HG03558 (cell line): ENCODE measurements at regions not wholly inside any gene's neighbourhood (a gene's known extent, or its start where the extent isn't known, plus 50 kb on each side); places are given as distances from the start of the nearest gene placed in this dataset.

ENCODE experiments used
- ATAC-seq: cut with Tn5 transposase; IDR thresholded peaks from one replicate; pipeline ENCODE4 v1.9.1; 2021; ENCODE audit warnings: moderate number of reproducible peaks; ENCODE audit not compliant: unreplicated experiment; ENCODE audit errors: extremely low read depth

DNA sequence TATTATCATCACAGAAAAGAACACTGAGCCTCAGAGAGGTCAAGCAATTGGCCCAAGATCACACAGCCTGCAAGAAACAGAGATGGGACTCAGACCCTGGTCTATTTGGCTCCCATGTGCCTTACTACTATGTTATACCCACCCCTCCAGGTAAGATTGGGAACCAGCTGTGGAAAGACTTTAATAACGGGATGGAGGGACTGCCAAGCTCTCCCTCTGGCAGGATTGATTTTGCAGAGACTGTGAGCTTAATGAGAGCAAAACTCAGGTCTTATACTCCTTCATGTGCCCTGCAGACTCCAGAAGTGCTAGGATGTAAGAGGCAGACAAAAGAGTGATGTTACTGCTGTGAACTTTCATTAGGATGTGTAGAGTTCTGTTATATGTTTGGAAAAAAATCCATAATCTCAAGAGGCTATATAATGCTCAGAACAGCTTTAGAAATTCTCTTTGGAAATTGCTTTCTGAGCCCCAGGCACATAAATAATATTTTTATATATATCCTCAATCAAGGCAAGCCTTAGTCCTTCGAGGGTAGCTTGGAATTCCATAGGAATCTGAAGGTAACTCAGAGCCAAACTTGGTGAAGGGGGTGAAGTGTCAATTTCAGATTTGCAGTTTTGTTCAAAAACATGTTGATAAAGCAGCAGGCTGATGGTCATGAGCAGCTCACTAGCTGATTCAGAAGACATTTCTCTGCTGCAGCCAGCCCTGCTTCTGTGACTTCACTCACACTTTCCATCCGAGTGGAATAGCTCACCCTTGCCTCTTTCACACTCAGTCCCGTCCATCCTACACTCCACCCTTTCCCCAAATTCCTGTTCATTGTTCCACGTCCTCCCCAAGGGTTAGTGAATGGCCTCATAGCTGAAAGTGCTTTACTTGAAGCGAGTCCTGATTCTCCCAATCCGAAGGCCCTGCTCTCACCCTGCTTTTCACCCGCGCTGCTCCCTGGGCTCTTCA, 188.8 kb downstream of the SNX19 start:
- no peak for ATAC-seq

- no peak for ATAC-seq
Measured at GRCh38 chr11:130728185-130729180, 187.8 kb downstream of the SNX19 start.

DNA sequence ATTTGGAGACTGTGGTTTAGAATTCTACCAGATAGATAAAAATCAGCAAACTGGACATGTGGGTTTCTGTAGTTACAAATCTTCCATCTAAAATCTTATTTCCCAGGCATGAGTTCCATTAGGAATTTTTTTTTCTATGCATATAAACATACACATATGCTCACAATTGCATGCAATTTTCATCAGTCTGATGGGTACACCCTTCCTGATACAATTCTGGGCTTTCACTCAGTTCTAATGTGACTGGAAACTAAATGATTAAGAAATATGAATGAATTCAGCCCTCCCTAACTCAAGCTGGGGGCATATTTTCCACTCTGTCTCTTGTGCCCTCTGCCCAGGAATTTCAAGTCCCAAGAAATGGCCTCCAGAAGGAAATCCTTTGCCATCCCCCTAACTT, 187.1 kb downstream of the SNX19 start:
- no peak for ATAC-seq

DNA sequence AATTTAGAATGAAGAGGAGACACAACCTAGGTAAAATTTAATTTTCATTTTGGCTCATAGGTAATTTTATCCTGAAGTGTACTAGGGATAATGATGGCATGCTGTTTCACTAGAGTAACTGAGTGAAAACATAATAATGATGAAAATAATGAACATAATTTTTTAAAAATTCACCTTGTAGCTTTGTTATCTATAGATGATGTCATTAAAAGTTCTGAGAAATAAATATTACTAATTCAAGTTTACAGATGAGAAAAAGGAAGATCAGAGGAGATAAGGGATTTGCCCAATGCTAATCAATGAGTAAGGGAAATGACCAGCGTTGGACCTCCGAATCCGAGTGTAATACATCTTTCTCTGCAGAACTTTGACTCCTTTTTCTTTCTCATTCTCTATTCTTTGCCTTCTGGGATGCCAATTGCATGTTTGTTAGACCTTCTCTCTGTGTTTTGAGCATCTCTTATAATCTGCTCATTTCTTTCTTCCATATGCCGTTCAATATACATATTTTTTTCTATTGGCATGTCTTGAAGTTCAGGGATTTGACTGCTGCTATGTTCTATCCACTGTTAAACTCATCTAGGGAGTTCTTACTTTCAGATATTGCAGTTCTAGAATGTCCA, 186.5 kb downstream of the SNX19 start:
- no peak for ATAC-seq

GRCh38 chr11:130731401-130731800, 184.9 kb downstream of the SNX19 start:
- ATAC-seq, result no peak

GRCh38 chr11:130732476-130732875, 183.8 kb downstream of the SNX19 start:
- no peak for ATAC-seq

DNA sequence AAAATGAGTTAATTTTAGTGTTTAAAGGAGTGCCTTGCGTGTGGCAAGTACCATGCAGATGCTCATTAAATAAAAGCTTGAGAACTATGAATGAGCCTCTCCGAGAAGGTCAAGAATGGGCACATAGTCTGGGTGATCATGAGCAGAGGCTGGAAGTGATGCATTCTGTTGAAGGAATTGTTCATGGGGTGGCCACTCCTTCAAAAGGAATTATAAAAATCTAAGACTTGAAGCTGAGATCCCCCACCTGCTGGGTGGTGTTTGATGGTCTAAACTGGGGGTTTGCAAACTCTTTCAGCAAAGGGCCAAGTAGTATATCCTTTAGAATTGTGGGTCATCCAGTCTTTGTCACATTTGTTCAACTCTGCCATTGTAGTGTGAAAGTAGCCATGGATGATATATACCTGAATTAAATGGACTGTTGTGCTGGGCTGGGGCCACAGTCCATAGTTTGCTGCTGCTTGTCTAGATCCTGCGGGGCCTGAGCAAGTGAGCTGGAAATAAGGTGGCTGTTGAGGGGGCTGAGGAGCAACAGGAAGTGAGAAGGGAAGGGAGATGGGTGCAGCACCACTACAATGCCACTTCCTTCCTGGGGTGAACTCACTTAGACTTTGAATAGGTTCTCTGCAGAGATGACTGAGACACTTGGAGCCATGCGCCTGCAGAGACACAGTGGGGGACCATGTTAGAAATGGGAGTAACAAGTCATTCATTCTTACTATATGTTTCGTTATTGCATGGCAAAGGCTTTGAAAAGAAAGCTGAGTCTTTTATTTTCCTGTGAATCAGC, 179.0 kb downstream of the SNX19 start:
- no peak for ATAC-seq

- no peak for ATAC-seq
Measured at GRCh38 chr11:130737866-130738431, 178.3 kb downstream of the SNX19 start.

DNA sequence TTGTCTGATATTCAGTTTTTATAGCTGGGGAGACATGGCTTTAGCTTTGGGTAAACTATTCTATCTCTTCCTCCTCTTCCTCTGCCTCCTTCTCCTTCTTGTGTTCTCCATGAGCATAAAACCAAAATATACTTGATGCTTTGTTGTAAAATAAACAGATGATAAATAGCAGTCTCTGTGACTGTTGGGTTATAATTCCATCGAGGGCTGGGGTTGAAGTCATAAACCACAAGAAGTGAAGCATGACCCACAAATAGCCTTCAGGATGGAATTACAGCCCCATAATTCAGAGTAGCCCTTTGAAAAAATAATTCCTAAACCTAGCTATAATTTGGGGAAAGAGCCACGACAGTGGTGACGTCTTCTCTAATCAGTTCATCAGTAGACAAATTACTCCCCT, 177.7 kb downstream of the SNX19 start:
- no peak for ATAC-seq

- ATAC-seq, result no peak
Measured at GRCh38 chr11:130740819-130741218, 175.5 kb downstream of the SNX19 start.

- ATAC-seq, result no peak
Measured at GRCh38 chr11:130744794-130745193, 171.5 kb downstream of the SNX19 start.

- ATAC-seq, result no peak
Measured at GRCh38 chr11:130749216-130749615, 167.1 kb downstream of the SNX19 start.

- ATAC-seq, result no peak
Measured at GRCh38 chr11:130760515-130761125, 155.7 kb downstream of the SNX19 start.

GRCh38 chr11:130761560-130762220, 154.6 kb downstream of the SNX19 start:
- ATAC-seq, result no peak

DNA sequence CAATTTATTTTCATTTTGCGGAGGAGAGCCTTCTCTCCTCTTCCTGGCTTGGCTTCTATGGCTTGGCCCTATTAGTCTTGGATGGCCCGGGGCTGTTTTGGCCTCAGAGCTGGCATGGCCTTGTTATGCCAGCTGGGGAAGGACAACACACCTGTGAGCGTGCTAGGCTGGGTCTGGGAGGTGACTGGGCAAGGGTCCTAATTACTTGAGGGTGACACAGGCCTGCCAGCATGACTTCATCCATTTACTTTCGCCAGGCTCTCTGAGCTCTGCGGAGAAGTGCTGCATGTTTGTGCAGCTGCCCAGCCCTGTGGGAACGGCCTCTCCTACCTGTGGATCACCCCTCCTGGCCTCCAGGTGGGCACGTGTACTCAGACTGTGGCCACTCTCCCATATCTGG, 153.6 kb downstream of the SNX19 start:
- no peak for ATAC-seq

- ATAC-seq, result no peak
Measured at GRCh38 chr11:130763087-130763980, 152.9 kb downstream of the SNX19 start.

DNA sequence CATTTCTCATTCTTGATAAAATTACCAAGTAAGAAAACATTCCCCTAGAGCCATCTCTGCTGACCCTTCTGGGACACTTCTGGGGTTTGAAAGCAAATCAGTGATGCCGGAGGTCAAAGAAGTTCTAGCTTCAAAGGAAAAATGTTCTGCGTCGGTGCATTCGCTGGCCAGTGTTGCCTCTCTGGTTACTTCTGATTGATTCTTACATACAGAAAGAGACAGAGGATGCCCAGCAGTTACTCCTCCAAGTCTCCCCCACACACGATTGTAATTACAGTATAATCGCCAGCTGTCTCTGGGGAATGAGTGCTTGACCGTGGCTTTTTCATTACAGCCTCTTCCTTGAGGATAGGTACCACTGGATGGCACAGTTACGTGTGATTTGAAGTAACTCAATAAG, 150.9 kb downstream of the SNX19 start:
- ATAC-seq, result no peak
